Liver (tissue), 8 donors: ENCODE measurements at regions not wholly inside any gene's neighbourhood (a gene's known extent, or its start where the extent isn't known, plus 50 kb on each side); places are given as distances from the start of the nearest gene placed in this dataset.

Experiments
- DNase-seq: peaks from one replicate; pipeline ENCODE4 v3.0.0-alpha.2; 2017; ENCODE audit warnings: low spot score
- H3K27ac ChIP-seq, 2 donors: one replicate each; pipeline ENCODE4 v1.7.0; 2013; ENCODE audit warnings: inconsistent platforms in 2 of 2, low read length in 2 of 2, control low read depth in 1 of 2, low read depth in 1 of 2, mild to moderate bottlenecking in 1 of 2
- H3K27me3 ChIP-seq, 4 donors: one replicate each; pipeline versions ENCODE4 v1.6.1 to v1.7.0; 2013; ENCODE audit warnings: low read length in 3 of 4, inconsistent platforms in 1 of 4, mild to moderate bottlenecking in 1 of 4, moderate library complexity in 1 of 4; ENCODE audit not compliant: control insufficient read depth in 4 of 4, insufficient read depth in 4 of 4
- H3K36me3 ChIP-seq, 4 donors: one replicate each; pipeline versions ENCODE4 v1.6.1 to v1.7.0; 2013; ENCODE audit warnings: low read length in 3 of 4, mild to moderate bottlenecking in 3 of 4, low read depth in 1 of 4, moderate library complexity in 1 of 4; ENCODE audit not compliant: control insufficient read depth in 4 of 4, insufficient read depth in 3 of 4
- H3K4me1 ChIP-seq, 4 donors: one replicate each; pipeline versions ENCODE4 v1.6.1 to v1.7.0; 2013; ENCODE audit warnings: low read length in 3 of 4, mild to moderate bottlenecking in 3 of 4, moderate library complexity in 1 of 4; ENCODE audit not compliant: control insufficient read depth in 4 of 4, insufficient read depth in 4 of 4
- H3K4me3 ChIP-seq, 3 donors: one replicate each; pipeline versions ENCODE4 v1.6.1 to v1.7.0; 2013; ENCODE audit warnings: low read length in 3 of 3, control low read depth in 1 of 3, low read depth in 1 of 3, mild to moderate bottlenecking in 1 of 3
- H3K9ac ChIP-seq, 2 donors: one replicate each; pipeline ENCODE4 v1.7.0; 2013; ENCODE audit warnings: low read length in 2 of 2, mild to moderate bottlenecking in 2 of 2, moderate library complexity in 2 of 2, control low read depth in 1 of 2, low read depth in 1 of 2
- H3K9me3 ChIP-seq, 4 donors: one replicate each; pipeline versions ENCODE4 v1.6.1 to v1.7.0; 2013; ENCODE audit warnings: low read length in 3 of 4; ENCODE audit not compliant: control insufficient read depth in 4 of 4
- EGR1 ChIP-seq, 2 donors: IDR thresholded peaks; 2 replicates each; pipeline ENCODE4 v1.6.1; 2016 to 2018; ENCODE audit warnings: antibody characterized with exemption in 2 of 2, low read depth in 2 of 2
- FOXA1 ChIP-seq: IDR thresholded peaks from 2 replicates; pipeline ENCODE4 v1.6.1; 2016; ENCODE audit warnings: antibody characterized with exemption
- FOXA2 ChIP-seq: IDR thresholded peaks from 2 replicates; pipeline ENCODE4 v1.6.1; 2016; ENCODE audit warnings: antibody characterized with exemption
- GABPA ChIP-seq, 2 donors: IDR thresholded peaks in 1 of 2; conservative IDR thresholded peaks in 1 of 2; 2 replicates each; pipeline ENCODE4 v1.6.1; 2016; ENCODE audit warnings: antibody characterized with exemption in 2 of 2, mild to moderate bottlenecking in 1 of 2, moderate library complexity in 1 of 2
- HNF4A ChIP-seq, 2 donors: conservative IDR thresholded peaks; 2 replicates each; pipeline ENCODE4 v1.6.1; 2016; ENCODE audit warnings: antibody characterized with exemption in 2 of 2, mild to moderate bottlenecking in 2 of 2
- HNF4G ChIP-seq: IDR thresholded peaks from 2 replicates; pipeline ENCODE4 v1.6.1; 2016; ENCODE audit warnings: antibody characterized with exemption
- JUND ChIP-seq, 2 donors: IDR thresholded peaks; 2 replicates each; pipeline ENCODE4 v1.6.1; 2016; ENCODE audit warnings: antibody characterized with exemption in 2 of 2
- NR2F2 ChIP-seq: IDR thresholded peaks from 2 replicates; pipeline ENCODE4 v1.6.1; 2016; ENCODE audit warnings: antibody characterized with exemption
- RAD21 ChIP-seq, 2 donors: IDR thresholded peaks; 2 replicates each; pipeline ENCODE4 v1.6.1; 2016; ENCODE audit warnings: antibody characterized with exemption in 2 of 2, mild to moderate bottlenecking in 2 of 2
- RXRA ChIP-seq, 2 donors: IDR thresholded peaks; 2 replicates each; pipeline ENCODE4 v1.6.1; 2017 to 2018; ENCODE audit warnings: antibody characterized with exemption in 2 of 2, mild to moderate bottlenecking in 1 of 2
- SP1 ChIP-seq: IDR thresholded peaks from 2 replicates; pipeline ENCODE4 v1.6.1; 2018; ENCODE audit warnings: antibody characterized with exemption, mild to moderate bottlenecking
- TAF1 ChIP-seq: conservative IDR thresholded peaks from 2 replicates; pipeline ENCODE4 v1.6.1; 2016; ENCODE audit warnings: antibody characterized with exemption, mild to moderate bottlenecking
- YY1 ChIP-seq: IDR thresholded peaks from 2 replicates; pipeline ENCODE4 v1.6.1; 2016; ENCODE audit warnings: antibody characterized with exemption, mild to moderate bottlenecking
- whole genome bisulfite sequencing: extraction: QIAGEN DNeasy Blood & Tissue Kit; methylation state at CpG from one replicate; pipeline ENCODE4 v1.1.7; 2013; 5-methylcytosine and 5-hydroxymethylcytosine counted together
- TF ChIP-seq, protein P1 (sequence below): fragments of 150-350 bp; IDR thresholded peaks from 2 replicates; pipeline ENCODE4 v1.5.1; 2017; ENCODE audit warnings: improper control_type of control experiment, low read depth, low read length; ENCODE audit not compliant: missing input control
- TF ChIP-seq, protein P2 (sequence below): IDR thresholded peaks from 2 replicates; pipeline ENCODE4 v1.6.1; 2016; ENCODE audit warnings: antibody characterized with exemption
- TF ChIP-seq, protein P3 (sequence below): IDR thresholded peaks from 2 replicates; pipeline ENCODE4 v1.6.1; 2016; ENCODE audit warnings: antibody characterized with exemption
- TF ChIP-seq, protein P4 (sequence below): IDR thresholded peaks from 2 replicates; pipeline ENCODE4 v1.6.1; 2016; ENCODE audit warnings: antibody characterized with exemption
- TF ChIP-seq, protein P5 (sequence below): IDR thresholded peaks from 2 replicates; pipeline ENCODE4 v1.6.1; 2016; ENCODE audit warnings: antibody characterized with exemption, mild to moderate bottlenecking
- donor health status: healthy.
- donor health status: healthy.
- donor health status: healthy.
- donor health status: healthy.
- donor health status: healthy.

DNA sequence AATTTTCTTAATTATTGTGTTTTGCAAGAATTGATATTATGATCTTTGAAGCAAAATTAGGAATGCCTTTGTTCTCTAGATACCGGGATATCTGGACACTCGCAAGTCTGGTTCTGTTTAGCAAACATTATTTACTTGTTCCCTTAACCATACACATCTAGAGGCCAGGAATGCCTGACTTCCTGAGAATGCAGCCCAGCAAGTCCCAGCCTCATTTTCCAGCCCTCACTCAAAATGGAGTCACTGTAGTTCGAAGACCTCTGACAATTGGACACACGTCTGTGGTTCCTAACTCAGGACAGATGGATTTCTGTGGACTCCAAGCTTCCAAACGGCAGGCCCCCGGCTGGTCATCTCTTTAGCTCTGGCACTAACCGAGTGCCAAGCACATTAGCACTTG, 355.4 kb upstream of the RBFOX1 start:
- Histone ChIP-seq H3K27ac (no peak overlapping the region), H3K27me3 (no peaks in the 10 kb centered on the region), H3K9me3 (peaks cover 0 to 2% (median under 1%) of the 10 kb centered on the region in 4 donors), H3K4me3 (no peak overlapping the region), H3K36me3 (no peaks in the 10 kb centered on the region), H3K9ac (no peak overlapping the region), H3K4me1 (peaks cover 0 to 2% (median 0%) of the 10 kb centered on the region in 4 donors)
- TF ChIP-seq FOXA1 (no peak), RXRA (IDR thresholded peaks at IDR 0.05) (no peak), NR2F2 (no peak), RAD21 (IDR thresholded peaks at IDR 0.05) (no peak), FOXA2 (no peak), YY1 (no peak), TAF1 (no peak), EGR1 (IDR thresholded peaks at IDR 0.05; ENCODE audit: low read depth in 2 of 2) (no peak), JUND (IDR thresholded peaks at IDR 0.05) (no peak), SP1 (no peak), HNF4G (no peak), GABPA (IDR thresholded peaks at IDR 0.05 in 1 of 2, conservative IDR thresholded peaks at IDR 0.05 in 1 of 2) (no peak), HNF4A (conservative IDR thresholded peaks at IDR 0.05) (no peak)
- TF ChIP-seq, protein P1, sequence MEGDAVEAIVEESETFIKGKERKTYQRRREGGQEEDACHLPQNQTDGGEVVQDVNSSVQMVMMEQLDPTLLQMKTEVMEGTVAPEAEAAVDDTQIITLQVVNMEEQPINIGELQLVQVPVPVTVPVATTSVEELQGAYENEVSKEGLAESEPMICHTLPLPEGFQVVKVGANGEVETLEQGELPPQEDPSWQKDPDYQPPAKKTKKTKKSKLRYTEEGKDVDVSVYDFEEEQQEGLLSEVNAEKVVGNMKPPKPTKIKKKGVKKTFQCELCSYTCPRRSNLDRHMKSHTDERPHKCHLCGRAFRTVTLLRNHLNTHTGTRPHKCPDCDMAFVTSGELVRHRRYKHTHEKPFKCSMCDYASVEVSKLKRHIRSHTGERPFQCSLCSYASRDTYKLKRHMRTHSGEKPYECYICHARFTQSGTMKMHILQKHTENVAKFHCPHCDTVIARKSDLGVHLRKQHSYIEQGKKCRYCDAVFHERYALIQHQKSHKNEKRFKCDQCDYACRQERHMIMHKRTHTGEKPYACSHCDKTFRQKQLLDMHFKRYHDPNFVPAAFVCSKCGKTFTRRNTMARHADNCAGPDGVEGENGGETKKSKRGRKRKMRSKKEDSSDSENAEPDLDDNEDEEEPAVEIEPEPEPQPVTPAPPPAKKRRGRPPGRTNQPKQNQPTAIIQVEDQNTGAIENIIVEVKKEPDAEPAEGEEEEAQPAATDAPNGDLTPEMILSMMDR = no peak
- TF ChIP-seq, protein P2, sequence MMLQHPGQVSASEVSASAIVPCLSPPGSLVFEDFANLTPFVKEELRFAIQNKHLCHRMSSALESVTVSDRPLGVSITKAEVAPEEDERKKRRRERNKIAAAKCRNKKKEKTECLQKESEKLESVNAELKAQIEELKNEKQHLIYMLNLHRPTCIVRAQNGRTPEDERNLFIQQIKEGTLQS = no peak
- TF ChIP-seq, protein P3, sequence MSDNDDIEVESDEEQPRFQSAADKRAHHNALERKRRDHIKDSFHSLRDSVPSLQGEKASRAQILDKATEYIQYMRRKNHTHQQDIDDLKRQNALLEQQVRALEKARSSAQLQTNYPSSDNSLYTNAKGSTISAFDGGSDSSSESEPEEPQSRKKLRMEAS = no peak
- TF ChIP-seq, protein P4, sequence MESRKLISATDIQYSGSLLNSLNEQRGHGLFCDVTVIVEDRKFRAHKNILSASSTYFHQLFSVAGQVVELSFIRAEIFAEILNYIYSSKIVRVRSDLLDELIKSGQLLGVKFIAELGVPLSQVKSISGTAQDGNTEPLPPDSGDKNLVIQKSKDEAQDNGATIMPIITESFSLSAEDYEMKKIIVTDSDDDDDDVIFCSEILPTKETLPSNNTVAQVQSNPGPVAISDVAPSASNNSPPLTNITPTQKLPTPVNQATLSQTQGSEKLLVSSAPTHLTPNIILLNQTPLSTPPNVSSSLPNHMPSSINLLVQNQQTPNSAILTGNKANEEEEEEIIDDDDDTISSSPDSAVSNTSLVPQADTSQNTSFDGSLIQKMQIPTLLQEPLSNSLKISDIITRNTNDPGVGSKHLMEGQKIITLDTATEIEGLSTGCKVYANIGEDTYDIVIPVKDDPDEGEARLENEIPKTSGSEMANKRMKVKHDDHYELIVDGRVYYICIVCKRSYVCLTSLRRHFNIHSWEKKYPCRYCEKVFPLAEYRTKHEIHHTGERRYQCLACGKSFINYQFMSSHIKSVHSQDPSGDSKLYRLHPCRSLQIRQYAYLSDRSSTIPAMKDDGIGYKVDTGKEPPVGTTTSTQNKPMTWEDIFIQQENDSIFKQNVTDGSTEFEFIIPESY = no peak
- TF ChIP-seq, protein P5, sequence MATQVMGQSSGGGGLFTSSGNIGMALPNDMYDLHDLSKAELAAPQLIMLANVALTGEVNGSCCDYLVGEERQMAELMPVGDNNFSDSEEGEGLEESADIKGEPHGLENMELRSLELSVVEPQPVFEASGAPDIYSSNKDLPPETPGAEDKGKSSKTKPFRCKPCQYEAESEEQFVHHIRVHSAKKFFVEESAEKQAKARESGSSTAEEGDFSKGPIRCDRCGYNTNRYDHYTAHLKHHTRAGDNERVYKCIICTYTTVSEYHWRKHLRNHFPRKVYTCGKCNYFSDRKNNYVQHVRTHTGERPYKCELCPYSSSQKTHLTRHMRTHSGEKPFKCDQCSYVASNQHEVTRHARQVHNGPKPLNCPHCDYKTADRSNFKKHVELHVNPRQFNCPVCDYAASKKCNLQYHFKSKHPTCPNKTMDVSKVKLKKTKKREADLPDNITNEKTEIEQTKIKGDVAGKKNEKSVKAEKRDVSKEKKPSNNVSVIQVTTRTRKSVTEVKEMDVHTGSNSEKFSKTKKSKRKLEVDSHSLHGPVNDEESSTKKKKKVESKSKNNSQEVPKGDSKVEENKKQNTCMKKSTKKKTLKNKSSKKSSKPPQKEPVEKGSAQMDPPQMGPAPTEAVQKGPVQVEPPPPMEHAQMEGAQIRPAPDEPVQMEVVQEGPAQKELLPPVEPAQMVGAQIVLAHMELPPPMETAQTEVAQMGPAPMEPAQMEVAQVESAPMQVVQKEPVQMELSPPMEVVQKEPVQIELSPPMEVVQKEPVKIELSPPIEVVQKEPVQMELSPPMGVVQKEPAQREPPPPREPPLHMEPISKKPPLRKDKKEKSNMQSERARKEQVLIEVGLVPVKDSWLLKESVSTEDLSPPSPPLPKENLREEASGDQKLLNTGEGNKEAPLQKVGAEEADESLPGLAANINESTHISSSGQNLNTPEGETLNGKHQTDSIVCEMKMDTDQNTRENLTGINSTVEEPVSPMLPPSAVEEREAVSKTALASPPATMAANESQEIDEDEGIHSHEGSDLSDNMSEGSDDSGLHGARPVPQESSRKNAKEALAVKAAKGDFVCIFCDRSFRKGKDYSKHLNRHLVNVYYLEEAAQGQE = no peak
- no peak for DNase-seq
- WGBS = 67% methylated on average over 7 of the region's 7 CpGs
